Ishikawa (cell line): ENCODE measurements at regions not wholly inside any gene's neighbourhood (a gene's known extent, or its start where the extent isn't known, plus 50 kb on each side); places are given as distances from the start of the nearest gene placed in this dataset.

Source experiments
- CEBPB ChIP-seq: IDR thresholded peaks from 2 replicates; pipeline ENCODE4 v1.6.1; 2012
- FOXM1 ChIP-seq: IDR thresholded peaks from 2 replicates; pipeline ENCODE4 v1.6.1; 2012; ENCODE audit warnings: low read depth, borderline replicate concordance
- REST ChIP-seq: IDR thresholded peaks from 2 replicates; pipeline ENCODE4 v1.6.1; 2012; ENCODE audit warnings: low read depth, mild to moderate bottlenecking
- TAF1 ChIP-seq: IDR thresholded peaks from 2 replicates; pipeline ENCODE4 v1.6.1; 2012; ENCODE audit warnings: low read depth, mild to moderate bottlenecking
- USF1 ChIP-seq: IDR thresholded peaks from 2 replicates; pipeline ENCODE4 v1.6.1; 2012
- YY1 ChIP-seq: IDR thresholded peaks from 2 replicates; pipeline ENCODE4 v1.6.1; 2012; ENCODE audit warnings: low read depth

GRCh38 chr9:27679338-27679737 lies 106.1 kb upstream of the C9orf72 start:
- TF ChIP-seq YY1, result no peak
- TF ChIP-seq CEBPB, result no peak
- TF ChIP-seq USF1, result no peak
- TF ChIP-seq FOXM1, result no peak
- no peak for TF ChIP-seq TAF1
- no peak for TF ChIP-seq REST
